ENCODE measurements at regions not wholly inside any gene's neighbourhood (a gene's known extent, or its start where the extent isn't known, plus 50 kb on each side); places are given as distances from the start of the nearest gene placed in this dataset.

- no peak for TF ChIP-seq CTCF (IDR thresholded peaks at IDR 0.05)
- no peak for ATAC-seq
- H3K4me1 ChIP-seq, result no peaks in the 10 kb centered on the region
These were observed 313.0 kb downstream of the BMP2 start for GRCh38 chr20:7080472-7080871.

GRCh38 chr20:7085467-7085866 is 318.0 kb downstream of the BMP2 start:
- Histone ChIP-seq H3K27ac (no peak overlapping the region), H3K9me3 (no peaks in the 10 kb centered on the region), H3K36me3 (no peaks in the 10 kb centered on the region), H3K27me3 (no peaks in the 10 kb centered on the region), H3K4me1 (peaks cover 0 to 5% of the 10 kb centered on the region in 2 donors), H3K4me3 (no peak overlapping the region)
- DNase-seq (peak in 2 of 4 donors; percentile 22 to 57), ATAC-seq (peak; percentile 85)
- intact Hi-C loops (cut with DNase I), result no loop called here
- no peak for TF ChIP-seq CTCF (IDR thresholded peaks at IDR 0.05)

More at GRCh38 chr20:7080472-7080871, 313.0 kb downstream of the BMP2 start:
- no peak overlapping the region for H3K27ac ChIP-seq
- H3K36me3 ChIP-seq, result no peaks in the 10 kb centered on the region
- DNase-seq, result no peak
- intact Hi-C loops (cut with DNase I), result no loop called here
- no peak overlapping the region for H3K4me3 ChIP-seq
- H3K27me3 ChIP-seq, result no peaks in the 10 kb centered on the region
- no peaks in the 10 kb centered on the region for H3K9me3 ChIP-seq

DNA sequence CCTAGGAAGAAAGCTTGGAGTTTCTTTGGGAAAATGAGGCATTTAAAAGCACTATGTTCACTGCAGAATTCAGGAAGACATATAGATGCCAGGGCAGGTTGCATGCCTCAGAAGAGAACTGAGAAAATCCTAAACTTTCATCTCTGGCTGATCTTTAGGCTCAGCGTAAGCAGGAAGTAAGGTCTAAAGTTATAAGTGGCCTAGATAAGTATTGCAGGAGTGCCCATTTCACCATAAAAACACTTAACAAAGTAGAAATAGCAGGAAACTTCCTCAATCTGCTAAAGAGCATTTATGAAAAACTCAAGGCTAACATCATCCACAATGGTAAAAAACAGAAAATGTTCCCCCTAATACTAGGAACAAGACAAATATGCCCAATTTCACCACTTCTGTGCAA is 320.3 kb downstream of the BMP2 start:
- Histone ChIP-seq H3K36me3 (no peaks in the 10 kb centered on the region), H3K27me3 (no peaks in the 10 kb centered on the region), H3K27ac (no peak overlapping the region), H3K9me3 (no peaks in the 10 kb centered on the region), H3K4me3 (no peak overlapping the region), H3K4me1 (peaks cover 0 to 5% of the 10 kb centered on the region in 2 donors)
- ATAC-seq (peak; percentile 41), DNase-seq (no peak)
- no peak for TF ChIP-seq CTCF (IDR thresholded peaks at IDR 0.05)
- intact Hi-C loops (cut with DNase I), result no loop called here

GRCh38 chr20:7090001-7090400 is 322.5 kb downstream of the BMP2 start:
- H3K36me3 ChIP-seq, result no peaks in the 10 kb centered on the region

GRCh38 chr20:7090811-7091210 is 323.3 kb downstream of the BMP2 start:
- DNase-seq, result peak in 1 of 4 donors; percentile 24
- intact Hi-C loops (cut with DNase I), result no loop called here
- Histone ChIP-seq H3K27ac (no peak overlapping the region), H3K9me3 (no peaks in the 10 kb centered on the region), H3K4me3 (no peak overlapping the region), H3K27me3 (no peaks in the 10 kb centered on the region), H3K36me3 (no peaks in the 10 kb centered on the region), H3K4me1 (peaks cover 0 to 5% of the 10 kb centered on the region in 2 donors)
- ATAC-seq, result peak; percentile 86
- no peak for TF ChIP-seq CTCF (IDR thresholded peaks at IDR 0.05)

More at GRCh38 chr20:7090001-7090400, 322.5 kb downstream of the BMP2 start:
- ATAC-seq (no peak), DNase-seq (no peak)
- no peaks in the 10 kb centered on the region for H3K9me3 ChIP-seq
- H3K27ac ChIP-seq, result no peak overlapping the region
- peaks cover 0 to 5% of the 10 kb centered on the region in 2 donors for H3K4me1 ChIP-seq
- no peak for TF ChIP-seq CTCF (IDR thresholded peaks at IDR 0.05)
- intact Hi-C loops (cut with DNase I), result no loop called here
- H3K4me3 ChIP-seq, result no peak overlapping the region
- no peaks in the 10 kb centered on the region for H3K27me3 ChIP-seq
